Activated CD4-positive, CD25-positive, alpha-beta regulatory T cell treated with anti-CD3 and anti-CD28 coated beads, Interleukin-2, amount 50 U/mL, for 24 hours (primary cell): ENCODE measurements at regions not wholly inside any gene's neighbourhood (a gene's known extent, or its start where the extent isn't known, plus 50 kb on each side); places are given as distances from the start of the nearest gene placed in this dataset.
"Not testable (repeated sequence)": the region's sequence is repeated elsewhere in the genome, so short reads cannot be mapped to it uniquely, and the experiment has no call there.

ENCODE experiments used
- ATAC-seq, 2 donors: fragments of 150-1000 bp; cut with Tn5 transposase; one replicate each; pipeline ENCODE4 v1.10.0; 2021; ENCODE audit warnings: mild to moderate bottlenecking in 1 of 2, moderate library complexity in 1 of 2

- no peak for ATAC-seq
Measured at GRCh38 chr16:22659933-22660332, 149.2 kb downstream of the NPIPB5 start.

GRCh38 chr16:22660441-22661160 lies 149.9 kb downstream of the NPIPB5 start:
- no peak for ATAC-seq

DNA sequence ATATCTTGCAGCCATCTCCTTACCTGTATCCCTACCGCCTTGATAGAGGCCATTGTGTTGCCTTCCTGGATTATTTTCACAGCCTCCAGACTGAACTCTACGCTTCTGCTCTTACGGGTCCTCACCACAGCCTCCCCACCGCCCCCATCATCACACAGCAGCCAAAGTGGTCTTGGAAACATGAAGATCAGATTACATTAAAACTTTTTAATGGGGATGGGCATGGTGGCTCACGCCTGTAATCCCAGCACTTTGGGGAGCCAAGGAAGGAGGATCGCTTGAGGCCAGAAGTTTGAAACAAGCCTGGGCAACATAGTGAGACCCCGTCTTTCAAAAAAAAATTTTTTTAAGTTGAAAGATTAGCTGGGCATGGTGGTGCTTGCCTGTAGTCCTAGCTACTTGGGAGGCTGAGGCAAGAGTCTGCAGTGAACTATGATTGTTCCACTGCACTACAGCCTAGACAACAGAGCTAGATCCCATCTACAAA lies 150.5 kb downstream of the NPIPB5 start:
- ATAC-seq: no peak

DNA sequence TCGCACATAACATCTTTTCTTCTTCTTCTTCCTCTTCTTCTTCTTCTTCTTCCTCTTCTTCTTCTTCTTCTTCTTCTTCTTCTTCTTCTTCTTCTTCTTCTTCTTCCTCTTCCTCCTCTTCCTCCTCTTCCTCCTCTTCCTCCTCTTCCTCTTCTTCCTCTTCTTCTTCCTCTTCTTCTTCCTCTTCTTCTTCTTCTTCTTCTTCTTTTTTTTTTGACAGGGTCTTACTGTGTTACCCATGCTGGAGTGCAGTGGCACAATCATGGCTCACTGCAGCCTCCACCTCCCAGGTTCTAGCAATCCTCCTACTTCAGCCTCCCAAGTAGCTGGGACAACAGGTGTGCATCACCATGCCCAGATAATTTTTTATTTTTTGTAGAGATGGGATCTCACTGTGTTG lies 151.0 kb upstream of the HS3ST2 start:
- ATAC-seq: not testable (repeated sequence)

GRCh38 chr16:22663389-22664064 lies 150.4 kb upstream of the HS3ST2 start:
- no peak for ATAC-seq

DNA sequence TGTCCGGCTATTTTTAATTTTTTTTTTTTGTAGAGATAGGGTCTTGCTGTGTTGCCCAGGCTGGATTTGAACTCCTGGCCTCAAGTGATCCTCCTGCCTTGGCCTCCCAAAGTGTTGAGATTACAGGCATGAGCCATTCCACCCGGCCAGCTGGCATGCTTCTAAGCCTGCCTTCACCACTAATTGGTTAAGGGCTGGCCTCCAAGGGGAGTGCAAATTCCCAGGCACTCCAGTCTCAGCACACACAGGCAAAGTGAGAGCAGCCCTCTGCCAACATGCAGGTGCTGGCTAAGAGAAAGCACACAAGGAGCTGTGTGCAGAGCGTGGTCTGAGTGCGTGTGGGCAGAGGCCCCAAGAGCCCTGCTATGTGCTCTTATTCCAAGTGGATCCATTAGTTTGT lies 149.8 kb upstream of the HS3ST2 start:
- no peak for ATAC-seq

GRCh38 chr16:22664561-22664997 lies 149.4 kb upstream of the HS3ST2 start:
- no peak for ATAC-seq

DNA sequence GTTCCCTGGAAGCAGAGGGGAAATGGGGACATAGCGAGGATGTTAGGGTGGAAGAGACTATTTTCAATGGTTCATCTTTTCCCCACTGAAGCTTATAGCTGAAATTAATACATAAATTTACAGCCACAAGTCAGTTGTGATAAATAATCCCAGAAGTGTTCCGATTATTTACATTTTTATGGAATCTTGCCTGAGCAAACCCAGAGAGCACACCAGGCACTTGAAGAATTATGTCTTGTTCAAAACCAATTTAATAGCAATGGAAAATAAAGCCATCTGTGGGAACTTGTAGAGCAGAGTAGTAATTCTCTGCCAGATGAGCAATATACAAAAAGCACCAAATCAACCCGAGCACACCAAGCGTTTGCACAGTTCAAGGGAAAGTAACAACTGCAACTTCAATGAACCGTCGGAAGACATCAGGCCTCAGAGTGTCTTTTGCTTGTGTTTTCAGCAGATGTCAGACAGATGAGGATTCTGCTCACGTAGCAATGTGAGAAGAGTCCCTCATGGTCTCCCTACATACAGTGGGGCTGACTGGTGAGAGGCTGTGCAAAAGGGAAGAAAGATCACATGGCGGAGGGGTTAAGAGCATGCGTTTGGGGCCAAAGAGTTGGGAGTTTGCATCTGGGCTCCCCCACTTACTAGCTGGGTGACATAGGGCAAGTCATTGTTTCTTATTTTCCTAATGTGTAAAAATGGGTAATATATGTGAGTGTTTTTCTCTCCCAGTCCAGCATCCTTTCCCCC lies 148.7 kb upstream of the HS3ST2 start:
- no peak for ATAC-seq

GRCh38 chr16:22665803-22666202 lies 148.2 kb upstream of the HS3ST2 start:
- ATAC-seq: no peak

DNA sequence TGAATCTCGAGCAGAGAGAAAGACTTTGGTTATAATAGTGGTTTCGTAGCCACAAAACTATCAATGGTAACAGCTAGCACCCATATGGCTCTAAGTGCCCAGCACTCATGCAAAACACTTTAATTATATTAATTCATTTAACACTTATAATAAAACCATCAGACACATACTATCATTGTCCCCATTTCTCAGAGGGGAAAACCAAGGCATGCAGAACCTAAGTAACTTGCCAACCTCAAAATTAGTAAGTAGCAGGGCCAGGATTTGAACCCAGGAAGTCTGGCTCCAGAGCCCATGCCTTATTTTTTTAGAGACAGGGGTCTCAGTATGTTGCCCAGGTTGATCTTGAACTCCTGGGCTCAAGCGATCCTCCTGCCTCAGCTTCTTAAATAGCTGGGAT lies 145.6 kb upstream of the HS3ST2 start:
- ATAC-seq: no peak

GRCh38 chr16:22670044-22670536 lies 143.9 kb upstream of the HS3ST2 start:
- ATAC-seq: no peak

DNA sequence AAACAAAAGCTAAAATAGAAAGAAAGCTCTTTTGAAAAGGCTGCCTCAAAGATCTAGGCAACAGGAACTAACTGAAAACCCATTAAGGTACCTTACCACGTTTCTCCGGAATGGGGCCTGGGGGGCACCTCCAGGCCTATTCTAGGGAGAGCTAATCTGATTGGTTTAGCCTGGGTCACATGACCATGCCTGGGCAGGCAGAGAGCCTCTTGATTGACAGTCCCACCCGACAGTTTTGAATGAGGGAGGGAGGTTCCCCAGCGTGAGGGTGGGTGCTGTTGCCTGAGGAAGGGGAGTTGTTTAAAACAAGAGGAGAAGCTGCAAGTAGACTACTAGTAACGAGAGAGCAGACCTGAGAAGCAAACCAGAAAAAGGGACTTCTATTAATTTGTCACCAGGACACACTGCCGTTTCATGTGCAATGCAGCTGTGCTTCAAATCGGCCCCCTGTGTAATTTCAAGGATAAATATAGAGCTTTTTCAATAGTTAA lies 143.4 kb upstream of the HS3ST2 start:
- ATAC-seq: peak; percentile 25 to 41

DNA sequence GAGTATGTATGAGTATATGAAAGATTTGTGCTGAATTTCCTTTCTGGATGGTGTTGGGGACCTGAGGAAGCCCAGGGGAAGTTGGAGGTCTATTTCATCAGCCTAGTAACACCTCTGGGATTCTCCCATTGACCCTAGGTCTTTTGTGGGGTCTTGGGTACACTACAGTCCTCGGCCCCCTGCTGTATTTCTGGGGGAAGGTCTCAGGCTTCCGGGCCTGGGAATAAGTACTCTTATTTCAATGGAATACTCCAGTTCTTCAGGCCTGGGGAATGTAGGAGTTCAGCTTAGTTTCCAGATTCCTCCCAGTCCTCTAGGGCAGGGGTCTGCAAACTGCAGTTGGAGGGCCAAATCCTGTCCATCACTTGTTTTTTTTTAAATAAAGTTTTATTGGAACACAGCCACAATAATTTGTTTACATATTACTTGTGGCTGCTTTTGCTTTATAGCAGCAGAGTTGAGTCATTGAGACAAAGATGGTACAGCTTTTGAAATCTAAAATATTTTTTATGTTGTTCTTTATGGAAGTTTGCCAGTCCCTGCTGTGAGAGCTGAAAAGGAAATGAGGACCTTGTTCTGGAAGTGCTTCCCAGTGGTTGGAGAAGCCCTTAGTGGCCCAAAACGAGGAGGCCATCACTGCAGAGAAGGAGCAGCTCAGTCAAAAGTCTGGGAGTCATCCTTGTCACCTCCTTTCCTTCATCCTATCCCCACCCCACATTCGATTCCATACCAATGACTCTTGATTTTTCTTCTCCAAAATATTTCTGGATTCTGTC lies 142.5 kb upstream of the HS3ST2 start:
- ATAC-seq: no peak

- no peak for ATAC-seq
Measured at GRCh38 chr16:22672830-22673210, 141.1 kb upstream of the HS3ST2 start.

GRCh38 chr16:22673421-22673831 lies 140.5 kb upstream of the HS3ST2 start:
- no peak for ATAC-seq

DNA sequence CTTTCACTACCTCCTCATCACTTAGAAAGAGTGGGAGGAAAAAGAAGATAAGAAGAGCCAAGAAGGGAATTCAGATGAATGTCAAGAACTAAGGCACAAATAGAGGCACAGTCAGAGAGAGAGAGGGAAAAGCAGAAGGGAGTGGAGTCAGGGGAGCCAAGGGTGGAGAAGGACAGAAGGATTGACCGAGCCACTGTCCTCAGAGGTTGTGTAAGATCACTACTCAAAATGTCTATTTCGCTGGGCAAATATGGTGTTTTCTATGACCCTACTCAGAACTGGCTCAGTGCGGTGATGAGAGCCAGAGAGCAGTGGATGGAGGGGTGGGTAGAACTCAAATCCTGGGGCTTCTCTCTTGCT lies 139.2 kb upstream of the HS3ST2 start:
- no peak for ATAC-seq

- ATAC-seq: no peak
Measured at GRCh38 chr16:22675745-22676540, 138.0 kb upstream of the HS3ST2 start.

GRCh38 chr16:22677024-22677830 lies 136.7 kb upstream of the HS3ST2 start:
- no peak for ATAC-seq

- ATAC-seq: no peak
Measured at GRCh38 chr16:22678311-22678710, 135.7 kb upstream of the HS3ST2 start.

DNA sequence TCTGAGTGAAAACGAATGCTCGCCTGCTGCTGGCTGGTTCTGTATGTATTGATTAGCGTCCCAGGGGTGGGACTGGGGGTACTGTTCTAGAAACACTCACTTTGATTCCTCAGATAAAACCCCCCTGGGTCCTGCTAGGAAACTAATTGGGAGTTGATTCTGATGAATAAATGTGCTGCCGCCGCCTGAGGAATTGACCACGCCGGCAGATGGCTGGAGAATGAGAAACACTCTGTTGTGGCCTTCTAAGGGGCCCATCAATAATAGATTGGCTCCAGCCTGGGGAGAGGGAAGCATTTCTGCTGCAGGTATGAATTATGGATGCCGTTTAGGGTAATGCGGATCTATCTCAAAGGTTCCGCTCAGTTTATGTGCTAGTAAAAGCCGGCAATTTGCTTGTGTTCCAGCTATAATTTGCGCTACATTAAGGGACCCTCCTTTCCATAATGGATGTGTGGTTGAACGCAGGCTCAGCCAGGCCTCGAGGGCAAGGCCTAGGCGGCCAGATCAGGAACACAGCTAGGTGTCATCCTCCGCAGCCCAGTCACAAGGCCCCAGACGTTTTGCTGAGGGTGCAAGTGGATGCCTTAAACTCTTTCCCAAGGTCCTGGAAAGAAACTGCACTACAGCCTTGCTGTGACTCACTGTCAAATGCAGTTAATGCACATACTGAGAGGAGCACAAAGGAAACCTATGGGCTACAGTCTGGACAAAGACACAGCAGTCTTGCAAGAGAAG lies 132.2 kb upstream of the HS3ST2 start:
- no peak for ATAC-seq
